Testis (tissue), 2 donors: ENCODE measurements at regions not wholly inside any gene's neighbourhood (a gene's known extent, or its start where the extent isn't known, plus 50 kb on each side); places are given as distances from the start of the nearest gene placed in this dataset.

ENCODE experiments used
- POLR2A ChIP-seq: fragments of 450-650 bp; IDR thresholded peaks from one replicate; pipeline ENCODE4 v1.6.1; 2017; ENCODE audit warnings: antibody characterized with exemption, mild to moderate bottlenecking, moderate library complexity
- TF ChIP-seq, protein P1 (sequence below), 3 experiments: fragments of 450-650 bp in 2 of 3; fragments of 200-600 bp in 1 of 3; sonication (generic) in 1 of 3; IDR thresholded peaks; one replicate each; pipeline ENCODE4 v1.5.1; 2016 to 2019; ENCODE audit warnings: antibody characterized with exemption in 3 of 3, mild to moderate bottlenecking in 2 of 3, moderate library complexity in 1 of 3

DNA sequence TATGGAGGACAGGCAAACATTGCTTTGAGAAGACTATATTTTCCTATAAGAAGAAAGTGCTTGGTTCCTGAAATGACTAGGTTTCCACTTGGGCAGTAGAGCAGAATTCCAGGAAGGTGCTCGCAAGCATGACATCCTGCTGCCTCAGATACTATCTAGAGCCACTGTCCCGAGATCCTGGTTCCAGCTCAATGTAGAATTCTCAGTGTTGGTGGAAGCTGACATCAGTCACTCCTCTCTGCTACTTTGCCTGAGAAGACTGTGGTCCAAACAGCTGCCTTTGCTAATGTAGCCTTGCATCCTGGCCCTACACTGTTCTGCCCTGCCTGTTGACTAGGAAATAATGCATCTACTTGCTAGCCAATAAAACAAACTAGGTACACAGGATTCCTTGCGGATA is 50.0 kb upstream of the ITGA6 start:
- TF ChIP-seq, protein P1, sequence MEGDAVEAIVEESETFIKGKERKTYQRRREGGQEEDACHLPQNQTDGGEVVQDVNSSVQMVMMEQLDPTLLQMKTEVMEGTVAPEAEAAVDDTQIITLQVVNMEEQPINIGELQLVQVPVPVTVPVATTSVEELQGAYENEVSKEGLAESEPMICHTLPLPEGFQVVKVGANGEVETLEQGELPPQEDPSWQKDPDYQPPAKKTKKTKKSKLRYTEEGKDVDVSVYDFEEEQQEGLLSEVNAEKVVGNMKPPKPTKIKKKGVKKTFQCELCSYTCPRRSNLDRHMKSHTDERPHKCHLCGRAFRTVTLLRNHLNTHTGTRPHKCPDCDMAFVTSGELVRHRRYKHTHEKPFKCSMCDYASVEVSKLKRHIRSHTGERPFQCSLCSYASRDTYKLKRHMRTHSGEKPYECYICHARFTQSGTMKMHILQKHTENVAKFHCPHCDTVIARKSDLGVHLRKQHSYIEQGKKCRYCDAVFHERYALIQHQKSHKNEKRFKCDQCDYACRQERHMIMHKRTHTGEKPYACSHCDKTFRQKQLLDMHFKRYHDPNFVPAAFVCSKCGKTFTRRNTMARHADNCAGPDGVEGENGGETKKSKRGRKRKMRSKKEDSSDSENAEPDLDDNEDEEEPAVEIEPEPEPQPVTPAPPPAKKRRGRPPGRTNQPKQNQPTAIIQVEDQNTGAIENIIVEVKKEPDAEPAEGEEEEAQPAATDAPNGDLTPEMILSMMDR (IDR thresholded peaks at IDR 0.05) = no peak
- TF ChIP-seq POLR2A = no peak
